ENCODE measurements at regions not wholly inside any gene's neighbourhood (a gene's known extent, or its start where the extent isn't known, plus 50 kb on each side); places are given as distances from the start of the nearest gene placed in this dataset.

GRCh38 chr16:63577891-63578290 lies 1541.7 kb upstream of the CDH8 start:
- TF ChIP-seq CTCF (IDR thresholded peaks at IDR 0.05) (no peak), POLR2A (IDR thresholded peaks at IDR 0.05) (no peak)
